Neural progenitor cell (in vitro differentiated cells): ENCODE measurements at regions not wholly inside any gene's neighbourhood (a gene's known extent, or its start where the extent isn't known, plus 50 kb on each side); places are given as distances from the start of the nearest gene placed in this dataset.

Experiments used
- CTCF ChIP-seq: fragments of 200-600 bp; sonication (generic); IDR thresholded peaks from 2 replicates; pipeline ENCODE4 v1.5.1; 2017; ENCODE audit warnings: antibody characterized with exemption, mild to moderate bottlenecking
- EZH2 ChIP-seq: fragments of 200-600 bp; sonication (generic); IDR thresholded peaks from 2 replicates; pipeline ENCODE4 v1.6.1; 2017; ENCODE audit warnings: antibody characterized with exemption, mild to moderate bottlenecking, moderate library complexity

GRCh38 chr13:102940143-102940542, 94.3 kb downstream of the ERCC5 start:
- TF ChIP-seq CTCF (peak; percentile 31), EZH2 (no peak)
